COLO668 (cell line): ENCODE measurements at regions not wholly inside any gene's neighbourhood (a gene's known extent, or its start where the extent isn't known, plus 50 kb on each side); places are given as distances from the start of the nearest gene placed in this dataset.

Experiments
- DNase-seq: peaks from one replicate; lab custom pipeline; 2025; ENCODE audit not compliant: unreplicated experiment; lab: John Stamatoyannopoulos, UW

- DNase-seq, result no peak
Observed at GRCh38 chr12:115859231-115859630, 418.3 kb downstream of the MED13L start.

GRCh38 chr12:115857923-115858322 lies 419.6 kb downstream of the MED13L start:
- DNase-seq, result no peak

- no peak for DNase-seq
Observed at GRCh38 chr12:115857160-115857920, 420.2 kb downstream of the MED13L start.

- DNase-seq, result no peak
Observed at GRCh38 chr12:115852054-115852453, 425.4 kb downstream of the MED13L start.

GRCh38 chr12:115850957-115851356 lies 426.5 kb downstream of the MED13L start:
- DNase-seq, result no peak

GRCh38 chr12:115849262-115849943 lies 428.1 kb downstream of the MED13L start:
- DNase-seq, result no peak

- no peak for DNase-seq
Observed at GRCh38 chr12:115847398-115847797, 430.1 kb downstream of the MED13L start.

- DNase-seq, result no peak
Observed at GRCh38 chr12:115846516-115846915, 431.0 kb downstream of the MED13L start.

GRCh38 chr12:115840159-115840558 lies 437.3 kb downstream of the MED13L start:
- DNase-seq, result peak; percentile 54

GRCh38 chr12:115838952-115839351 lies 438.5 kb downstream of the MED13L start:
- no peak for DNase-seq

GRCh38 chr12:115837220-115837619 lies 440.3 kb downstream of the MED13L start:
- DNase-seq, result no peak

GRCh38 chr12:115835445-115835844 lies 442.0 kb downstream of the MED13L start:
- DNase-seq, result no peak

- DNase-seq, result no peak
Observed at GRCh38 chr12:115833704-115834103, 443.8 kb downstream of the MED13L start.

- no peak for DNase-seq
Observed at GRCh38 chr12:115830633-115831032, 446.9 kb downstream of the MED13L start.

- no peak for DNase-seq
Observed at GRCh38 chr12:115830070-115830469, 447.4 kb downstream of the MED13L start.

GRCh38 chr12:115828168-115828567 lies 449.3 kb downstream of the MED13L start:
- DNase-seq, result no peak

GRCh38 chr12:115824936-115825602 lies 452.4 kb downstream of the MED13L start:
- DNase-seq, result no peak

- no peak for DNase-seq
Observed at GRCh38 chr12:115823635-115824034, 453.9 kb downstream of the MED13L start.

GRCh38 chr12:115820656-115821055 lies 456.8 kb downstream of the MED13L start:
- no peak for DNase-seq

- no peak for DNase-seq
Observed at GRCh38 chr12:115818973-115819372, 458.5 kb downstream of the MED13L start.

GRCh38 chr12:115817389-115817788 lies 460.1 kb downstream of the MED13L start:
- DNase-seq, result no peak

GRCh38 chr12:115815924-115816323 lies 461.6 kb downstream of the MED13L start:
- no peak for DNase-seq
